Testis (tissue), 2 donors: ENCODE measurements at regions not wholly inside any gene's neighbourhood (a gene's known extent, or its start where the extent isn't known, plus 50 kb on each side); places are given as distances from the start of the nearest gene placed in this dataset.

Source experiments
- POLR2A ChIP-seq: fragments of 450-650 bp; IDR thresholded peaks from one replicate; pipeline ENCODE4 v1.6.1; 2017; ENCODE audit warnings: antibody characterized with exemption, mild to moderate bottlenecking, moderate library complexity
- TF ChIP-seq, protein P1 (sequence below), 3 experiments: fragments of 450-650 bp in 2 of 3; fragments of 200-600 bp in 1 of 3; sonication (generic) in 1 of 3; IDR thresholded peaks; one replicate each; pipeline ENCODE4 v1.5.1; 2016 to 2019; ENCODE audit warnings: antibody characterized with exemption in 3 of 3, mild to moderate bottlenecking in 2 of 3, moderate library complexity in 1 of 3

DNA sequence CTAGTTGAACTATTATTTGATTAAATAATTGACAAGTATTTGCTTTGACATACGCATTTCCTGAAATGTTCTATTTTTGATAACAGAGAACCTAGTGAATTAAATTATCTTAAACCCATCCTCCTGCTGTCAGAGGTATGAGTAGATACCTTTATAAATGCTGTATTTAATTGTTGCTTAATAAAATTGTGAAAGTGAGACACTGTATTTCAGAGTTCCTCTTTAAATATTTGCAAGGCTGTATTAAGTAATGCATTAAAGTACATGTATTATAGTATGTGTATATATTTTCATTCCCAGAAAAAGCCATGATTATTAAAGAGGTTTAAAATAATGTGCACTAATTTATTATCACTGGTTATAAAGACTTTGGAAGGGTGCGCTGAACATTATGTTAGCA, 483.8 kb downstream of the TFAP2B start:
- TF ChIP-seq POLR2A, result no peak
- TF ChIP-seq, protein P1, sequence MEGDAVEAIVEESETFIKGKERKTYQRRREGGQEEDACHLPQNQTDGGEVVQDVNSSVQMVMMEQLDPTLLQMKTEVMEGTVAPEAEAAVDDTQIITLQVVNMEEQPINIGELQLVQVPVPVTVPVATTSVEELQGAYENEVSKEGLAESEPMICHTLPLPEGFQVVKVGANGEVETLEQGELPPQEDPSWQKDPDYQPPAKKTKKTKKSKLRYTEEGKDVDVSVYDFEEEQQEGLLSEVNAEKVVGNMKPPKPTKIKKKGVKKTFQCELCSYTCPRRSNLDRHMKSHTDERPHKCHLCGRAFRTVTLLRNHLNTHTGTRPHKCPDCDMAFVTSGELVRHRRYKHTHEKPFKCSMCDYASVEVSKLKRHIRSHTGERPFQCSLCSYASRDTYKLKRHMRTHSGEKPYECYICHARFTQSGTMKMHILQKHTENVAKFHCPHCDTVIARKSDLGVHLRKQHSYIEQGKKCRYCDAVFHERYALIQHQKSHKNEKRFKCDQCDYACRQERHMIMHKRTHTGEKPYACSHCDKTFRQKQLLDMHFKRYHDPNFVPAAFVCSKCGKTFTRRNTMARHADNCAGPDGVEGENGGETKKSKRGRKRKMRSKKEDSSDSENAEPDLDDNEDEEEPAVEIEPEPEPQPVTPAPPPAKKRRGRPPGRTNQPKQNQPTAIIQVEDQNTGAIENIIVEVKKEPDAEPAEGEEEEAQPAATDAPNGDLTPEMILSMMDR (IDR thresholded peaks at IDR 0.05), result no peak
